CD4-positive, alpha-beta memory T cell (primary cell): ENCODE measurements at regions not wholly inside any gene's neighbourhood (a gene's known extent, or its start where the extent isn't known, plus 50 kb on each side); places are given as distances from the start of the nearest gene placed in this dataset.
"Not testable (repeated sequence)": the region's sequence is repeated elsewhere in the genome, so short reads cannot be mapped to it uniquely, and the experiment has no call there.

Experiments
- CTCF ChIA-PET: fragments of 350-600 bp; sonication (Branson Sonifier 250); formaldehyde crosslinking; loops from one replicate; lab custom pipeline; 2021; ENCODE audit warnings: inconsistent platforms; ENCODE audit not compliant: partially characterized antibody; lab: Charles Lee
- POLR2A ChIA-PET: fragments of 350-600 bp; sonication (Branson Sonifier 250); formaldehyde crosslinking; loops from one replicate; lab custom pipeline; 2021; ENCODE audit not compliant: partially characterized antibody; lab: Charles Lee
- DNase-seq, 5 donors: peaks; one replicate each; pipeline versions ENCODE4 v3.0.0 to v3.0.0-alpha.2; 2020 to 2022; ENCODE audit warnings: mixed read lengths in 1 of 5
- H3K27ac ChIP-seq: one replicate; pipeline ENCODE4 v1.7.0; 2013; ENCODE audit warnings: low read depth, low read length
- H3K27me3 ChIP-seq: 2 replicates; pipeline ENCODE4 v1.7.0; 2013; ENCODE audit warnings: mild to moderate bottlenecking, low read length, moderate library complexity; ENCODE audit not compliant: insufficient read depth
- H3K36me3 ChIP-seq: 2 replicates; pipeline ENCODE4 v1.7.0; 2013; ENCODE audit warnings: mild to moderate bottlenecking, low read length, moderate library complexity; ENCODE audit not compliant: insufficient read depth
- H3K4me1 ChIP-seq: 2 replicates; pipeline ENCODE4 v1.7.0; 2013; ENCODE audit warnings: mild to moderate bottlenecking, low read length, moderate library complexity; ENCODE audit not compliant: insufficient read depth
- H3K4me3 ChIP-seq, 2 donors: one replicate each; pipeline ENCODE4 v1.7.0; 2013; ENCODE audit warnings: low read length in 2 of 2, mild to moderate bottlenecking in 1 of 2
- H3K9me3 ChIP-seq, 2 donors: one replicate each; pipeline ENCODE4 v1.7.0; 2013; ENCODE audit warnings: low read length in 2 of 2, control low read depth in 1 of 2; ENCODE audit not compliant: control insufficient read depth in 1 of 2
- H3K27ac Mint-ChIP-seq, 7 donors: one replicate each; pipeline ENCODE4 v1.8.0; 2020 to 2021; ENCODE audit warnings: mixed read lengths in 7 of 7, mild to moderate bottlenecking in 6 of 7, inconsistent platforms in 3 of 7, moderate library complexity in 3 of 7
- H3K27me3 Mint-ChIP-seq, 2 donors: one replicate each; pipeline ENCODE4 v1.8.0; 2020 to 2021; ENCODE audit warnings: mixed read lengths in 2 of 2
- H3K36me3 Mint-ChIP-seq, 2 donors: one replicate each; pipeline ENCODE4 v1.8.0; 2020 to 2021; ENCODE audit warnings: mixed read lengths in 2 of 2, inconsistent platforms in 1 of 2, mild to moderate bottlenecking in 1 of 2
- H3K4me1 Mint-ChIP-seq, 4 donors: one replicate each; pipeline ENCODE4 v1.8.0; 2020 to 2021; ENCODE audit warnings: mixed read lengths in 4 of 4, mild to moderate bottlenecking in 1 of 4
- H3K4me3 Mint-ChIP-seq, 8 donors: one replicate each; pipeline ENCODE4 v1.8.0; 2020 to 2021; ENCODE audit warnings: mixed read lengths in 8 of 8, mild to moderate bottlenecking in 7 of 8, moderate library complexity in 6 of 8, inconsistent platforms in 3 of 8
- H3K9me3 Mint-ChIP-seq, 8 donors: one replicate each; pipeline ENCODE4 v1.8.0; 2020 to 2021; ENCODE audit warnings: mixed read lengths in 8 of 8, mild to moderate bottlenecking in 5 of 8, inconsistent platforms in 3 of 8, moderate library complexity in 1 of 8
- intact Hi-C: fragments of 100-400 bp; cut with micrococcal nuclease; formaldehyde crosslinking; loops from one replicate; pipeline ENCODE4 v1.15.1; 2023

DNA sequence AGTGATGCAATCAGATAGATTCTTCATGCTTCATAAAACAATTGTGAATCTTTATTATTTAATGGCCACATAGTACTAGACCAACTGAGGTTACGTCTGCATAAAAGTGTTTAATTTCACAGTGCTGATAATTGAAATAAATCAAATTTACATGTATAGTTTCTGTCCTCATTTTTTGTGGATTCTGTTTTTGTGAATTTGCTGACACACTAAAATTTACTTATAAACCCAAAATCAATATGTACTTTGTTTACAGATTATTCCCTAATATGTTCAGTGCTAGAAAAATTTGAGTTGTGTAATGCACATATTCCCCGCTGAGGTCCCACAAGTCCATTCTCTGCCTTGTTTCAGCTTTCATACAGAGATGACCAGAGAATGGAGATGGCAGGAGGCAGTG is 759.8 kb downstream of the CENPC start:
- H3K9me3 Mint-ChIP-seq, result peaks cover 0 to 7% (median 2%) of the 10 kb centered on the region in 8 donors
- DNase-seq, result no peak
- Histone ChIP-seq H3K4me3 (no peak overlapping the region), H3K9me3 (no peaks in the 10 kb centered on the region), H3K27me3 (no peaks in the 10 kb centered on the region), H3K36me3 (no peaks in the 10 kb centered on the region), H3K4me1 (no peaks in the 10 kb centered on the region), H3K27ac (no peak overlapping the region)
- POLR2A ChIA-PET, result no interaction called here
- no peak overlapping the region for H3K4me3 Mint-ChIP-seq
- H3K27ac Mint-ChIP-seq, result no peak overlapping the region
- H3K4me1 Mint-ChIP-seq, result no peaks in the 10 kb centered on the region
- no peaks in the 10 kb centered on the region for H3K36me3 Mint-ChIP-seq
- no peaks in the 10 kb centered on the region for H3K27me3 Mint-ChIP-seq
- CTCF ChIA-PET, result no interaction called here
- intact Hi-C loops, result no loop called here

DNA sequence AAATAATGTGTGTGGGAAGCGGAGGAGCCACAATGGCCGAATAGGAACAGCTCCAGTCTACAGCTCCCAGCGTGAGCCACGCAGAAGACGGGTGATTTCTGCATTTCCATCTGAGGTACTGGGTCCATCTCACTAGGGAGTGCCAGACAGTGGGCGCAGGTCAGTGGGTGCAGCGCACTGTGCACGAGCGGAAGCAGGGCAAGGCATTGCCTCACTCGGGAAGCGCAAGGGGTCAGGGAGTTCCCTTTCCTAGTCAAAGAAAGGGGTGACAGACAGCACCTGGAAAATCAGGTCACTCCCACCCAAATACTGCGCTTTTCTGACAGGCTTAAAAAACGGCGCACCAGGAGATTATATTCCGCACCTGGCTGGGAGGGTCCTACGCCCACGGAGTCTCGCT is 762.6 kb downstream of the CENPC start:
- H3K4me3 Mint-ChIP-seq, DNase-seq, H3K27ac ChIP-seq, H3K4me3 ChIP-seq, intact Hi-C loops, H3K36me3 Mint-ChIP-seq, H3K4me1 ChIP-seq, H3K36me3 ChIP-seq, H3K4me1 Mint-ChIP-seq, H3K27me3 Mint-ChIP-seq, H3K27me3 ChIP-seq, H3K9me3 ChIP-seq, POLR2A ChIA-PET, CTCF ChIA-PET: not testable (repeated sequence)
- H3K9me3 Mint-ChIP-seq, result peaks cover 0 to 15% (median 4%) of the 10 kb centered on the region in 8 donors
- peak overlapping the region in 1 of 7 donors; percentile 58 for H3K27ac Mint-ChIP-seq

DNA sequence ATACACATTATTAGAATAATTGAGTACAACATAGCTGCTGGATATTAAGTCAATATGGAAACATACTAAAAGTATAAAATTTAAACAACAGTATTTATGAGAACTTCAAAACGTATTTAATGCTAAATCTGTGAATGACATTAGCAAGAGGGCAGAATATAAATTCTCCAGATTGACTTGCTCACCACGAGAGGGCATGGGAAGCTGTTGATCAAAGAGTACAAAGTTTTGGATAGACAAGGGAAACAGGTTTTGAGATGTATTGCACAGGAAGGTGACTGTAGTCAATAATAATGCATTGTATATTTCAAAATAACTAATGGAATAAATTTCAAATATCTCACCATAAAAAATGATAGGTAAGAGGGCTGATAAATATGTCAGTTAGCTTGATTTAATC is 768.2 kb downstream of the CENPC start:
- Histone ChIP-seq H3K4me3 (no peak overlapping the region), H3K27ac (no peak overlapping the region), H3K27me3 (no peaks in the 10 kb centered on the region), H3K9me3 (no peaks in the 10 kb centered on the region), H3K36me3 (no peaks in the 10 kb centered on the region), H3K4me1 (no peaks in the 10 kb centered on the region)
- ChIA-PET CTCF (no interaction called here), POLR2A (no interaction called here)
- H3K9me3 Mint-ChIP-seq, result peaks cover 0 to 16% (median 3%) of the 10 kb centered on the region in 8 donors
- H3K36me3 Mint-ChIP-seq, result no peaks in the 10 kb centered on the region
- no peak overlapping the region for H3K4me3 Mint-ChIP-seq
- H3K27me3 Mint-ChIP-seq, result no peaks in the 10 kb centered on the region
- no peak for DNase-seq
- H3K27ac Mint-ChIP-seq, result no peak overlapping the region
- intact Hi-C loops, result no loop called here
- H3K4me1 Mint-ChIP-seq, result no peaks in the 10 kb centered on the region

DNA sequence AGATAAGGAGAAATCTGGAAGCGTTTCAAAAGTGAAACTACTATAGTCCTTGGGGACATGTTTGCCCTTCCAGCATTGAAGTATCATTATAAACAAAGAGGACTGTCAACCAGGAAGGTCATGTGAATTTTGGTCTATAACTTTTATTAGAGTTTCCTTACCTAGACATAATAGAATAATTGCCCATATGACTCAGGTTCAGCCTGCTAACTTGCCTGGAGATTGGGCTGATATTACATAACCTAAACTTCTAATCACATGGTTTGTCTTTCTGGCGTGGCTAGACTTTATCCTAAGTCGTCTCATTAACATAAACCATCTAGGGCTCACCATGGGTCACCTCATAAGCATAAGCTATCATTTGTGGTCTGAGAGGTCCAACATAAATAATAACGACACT is 775.9 kb downstream of the CENPC start:
- H3K27me3 ChIP-seq, result no peaks in the 10 kb centered on the region
- Mint-ChIP-seq H3K4me1 (no peaks in the 10 kb centered on the region), H3K27ac (no peak overlapping the region), H3K27me3 (no peaks in the 10 kb centered on the region), H3K36me3 (no peaks in the 10 kb centered on the region), H3K4me3 (no peak overlapping the region), H3K9me3 (peaks cover 0 to 12% (median 5%) of the 10 kb centered on the region in 8 donors)
- H3K36me3 ChIP-seq, result no peaks in the 10 kb centered on the region
- ChIA-PET POLR2A (no interaction called here), CTCF (no interaction called here)
- intact Hi-C loops, result no loop called here
- no peaks in the 10 kb centered on the region for H3K4me1 ChIP-seq
- no peak overlapping the region for H3K27ac ChIP-seq
- no peak for DNase-seq
- H3K4me3 ChIP-seq, result no peak overlapping the region
- H3K9me3 ChIP-seq, result no peaks in the 10 kb centered on the region

DNA sequence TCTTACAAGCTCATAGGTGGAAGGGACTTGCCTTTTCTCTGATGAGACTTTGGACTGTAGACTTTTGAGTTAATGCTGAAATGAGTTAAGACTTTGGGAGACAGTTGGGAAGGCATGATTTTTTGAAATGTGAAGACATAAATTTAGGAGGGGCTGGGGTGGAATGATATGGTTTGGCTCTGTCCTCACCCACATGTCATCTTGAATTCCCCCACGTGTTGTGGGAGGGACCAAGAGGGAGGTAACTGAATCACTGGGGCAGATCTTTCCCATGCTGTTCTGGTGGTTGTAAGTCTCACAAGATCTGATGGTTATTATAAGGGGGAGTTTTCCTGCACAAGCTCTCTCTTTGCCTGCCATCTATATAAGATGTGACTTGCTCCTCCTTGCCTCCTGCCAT is 777.9 kb downstream of the CENPC start:
- no peaks in the 10 kb centered on the region for H3K4me1 Mint-ChIP-seq
- H3K27me3 Mint-ChIP-seq, result no peaks in the 10 kb centered on the region
- intact Hi-C loops, result no loop called here
- Histone ChIP-seq H3K36me3 (no peaks in the 10 kb centered on the region), H3K27me3 (no peaks in the 10 kb centered on the region), H3K27ac (no peak overlapping the region), H3K4me3 (no peak overlapping the region), H3K9me3 (no peaks in the 10 kb centered on the region), H3K4me1 (no peaks in the 10 kb centered on the region)
- H3K4me3 Mint-ChIP-seq, result no peak overlapping the region
- H3K36me3 Mint-ChIP-seq, result no peaks in the 10 kb centered on the region
- ChIA-PET POLR2A (no interaction called here), CTCF (no interaction called here)
- H3K27ac Mint-ChIP-seq, result no peak overlapping the region
- H3K9me3 Mint-ChIP-seq, result peaks cover 0 to 11% (median 6%) of the 10 kb centered on the region in 8 donors
- DNase-seq, result no peak

DNA sequence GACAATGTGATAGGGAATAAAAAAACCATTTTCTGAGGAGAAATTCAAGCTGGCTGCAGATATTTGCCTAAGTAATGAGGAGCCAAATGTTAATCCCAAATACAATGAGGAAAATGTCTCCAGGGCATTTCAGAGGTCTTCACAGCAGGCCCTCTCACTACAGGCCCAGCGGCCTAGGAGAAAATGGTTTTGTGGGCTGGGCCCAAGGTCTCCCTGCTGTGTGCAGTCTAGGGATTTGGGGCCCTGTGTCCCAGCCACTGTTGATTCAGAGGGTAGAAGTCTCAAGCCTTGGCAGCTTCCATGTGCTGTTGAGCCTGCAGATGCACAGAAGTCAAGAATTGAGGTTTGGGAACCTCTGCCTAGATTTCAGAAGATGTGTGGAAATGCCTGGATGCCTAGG is 778.7 kb downstream of the CENPC start:
- H3K4me1 Mint-ChIP-seq, result no peaks in the 10 kb centered on the region
- CTCF ChIA-PET, result no interaction called here
- no peaks in the 10 kb centered on the region for H3K27me3 ChIP-seq
- H3K9me3 ChIP-seq, result no peaks in the 10 kb centered on the region
- H3K27ac Mint-ChIP-seq, result no peak overlapping the region
- no peaks in the 10 kb centered on the region for H3K27me3 Mint-ChIP-seq
- H3K36me3 ChIP-seq, result no peaks in the 10 kb centered on the region
- no peak overlapping the region for H3K4me3 ChIP-seq
- intact Hi-C loops, result no loop called here
- H3K4me1 ChIP-seq, result no peaks in the 10 kb centered on the region
- peaks cover 0 to 10% (median 5%) of the 10 kb centered on the region in 8 donors for H3K9me3 Mint-ChIP-seq
- POLR2A ChIA-PET, result no interaction called here
- H3K27ac ChIP-seq, result no peak overlapping the region
- DNase-seq, result no peak
- H3K4me3 Mint-ChIP-seq, result no peak overlapping the region
- H3K36me3 Mint-ChIP-seq, result no peaks in the 10 kb centered on the region

GRCh38 chr4:66750273-66750672 is 795.0 kb downstream of the CENPC start:
- H3K36me3 ChIP-seq, result no peaks in the 10 kb centered on the region
- Mint-ChIP-seq H3K36me3 (no peaks in the 10 kb centered on the region), H3K27ac (no peak overlapping the region), H3K9me3 (peaks cover 0 to 5% (median 0%) of the 10 kb centered on the region in 8 donors), H3K27me3 (no peaks in the 10 kb centered on the region), H3K4me1 (no peaks in the 10 kb centered on the region), H3K4me3 (no peak overlapping the region)
- ChIA-PET CTCF (no interaction called here), POLR2A (no interaction called here)
- H3K27me3 ChIP-seq, result no peaks in the 10 kb centered on the region
- H3K27ac ChIP-seq, result no peak overlapping the region
- no peaks in the 10 kb centered on the region for H3K9me3 ChIP-seq
- H3K4me1 ChIP-seq, result no peaks in the 10 kb centered on the region
- no peak overlapping the region for H3K4me3 ChIP-seq
- no peak for DNase-seq
- intact Hi-C loops, result no loop called here

GRCh38 chr4:66746918-66747317 is 798.4 kb downstream of the CENPC start:
- H3K4me3 Mint-ChIP-seq, H3K36me3 ChIP-seq, H3K27ac Mint-ChIP-seq, H3K9me3 ChIP-seq, H3K27ac ChIP-seq, H3K9me3 Mint-ChIP-seq, H3K27me3 Mint-ChIP-seq, intact Hi-C loops, POLR2A ChIA-PET, CTCF ChIA-PET, H3K4me1 Mint-ChIP-seq, H3K36me3 Mint-ChIP-seq, DNase-seq, H3K4me3 ChIP-seq, H3K27me3 ChIP-seq, H3K4me1 ChIP-seq: not testable (repeated sequence)
